Stomach (tissue), 4 donors: ENCODE measurements at regions not wholly inside any gene's neighbourhood (a gene's known extent, or its start where the extent isn't known, plus 50 kb on each side); places are given as distances from the start of the nearest gene placed in this dataset.

Experiments
- CTCF ChIP-seq, 7 experiments: fragments of 450-650 bp in 4 of 7; fragments of 200-600 bp in 3 of 7; sonication (generic) in 3 of 7; IDR thresholded peaks; one replicate each; pipeline ENCODE4 v1.5.1; 2016 to 2019; ENCODE audit warnings: antibody characterized with exemption in 7 of 7, control low read depth in 2 of 7, mild to moderate bottlenecking in 1 of 7
- EP300 ChIP-seq: sonication (generic); formaldehyde crosslinking; IDR thresholded peaks from one replicate; pipeline ENCODE4 v1.6.1; 2017; ENCODE audit warnings: antibody characterized with exemption
- POLR2A ChIP-seq, 4 donors: fragments of 450-650 bp; IDR thresholded peaks; one replicate each; pipeline ENCODE4 v1.6.1; 2016; ENCODE audit warnings: antibody characterized with exemption in 4 of 4, control low read depth in 2 of 4, mild to moderate bottlenecking in 1 of 4, moderate library complexity in 1 of 4
- POLR2AphosphoS5 ChIP-seq, 3 donors: sonication (generic); formaldehyde crosslinking; IDR thresholded peaks; one replicate each; pipeline ENCODE4 v1.6.1; 2016; ENCODE audit warnings: antibody characterized with exemption in 3 of 3

- TF ChIP-seq CTCF (IDR thresholded peaks at IDR 0.05) (no peak), POLR2A (IDR thresholded peaks at IDR 0.05) (no peak), EP300 (no peak), POLR2AphosphoS5 (IDR thresholded peaks at IDR 0.05) (no peak)
Observed at GRCh38 chr4:65241257-65241997, 428.9 kb downstream of the EPHA5 start.
